ENCODE measurements at regions not wholly inside any gene's neighbourhood (a gene's known extent, or its start where the extent isn't known, plus 50 kb on each side); places are given as distances from the start of the nearest gene placed in this dataset.
A peak's percentile ranks its signal among the peaks of the same experiment; 100 is the strongest.

- Histone ChIP-seq H3K4me1 (ENCODE audit: control insufficient read depth, insufficient read depth, low read depth, low read length) (no peaks in the 10 kb centered on the region), H3K18ac (ENCODE audit: low read depth in 1 of 2, low read length in 2 of 2) (no peak overlapping the region), H3K4ac (ENCODE audit: low read depth in 1 of 2, low read length in 2 of 2) (no peak overlapping the region), H4K91ac (ENCODE audit: low read length) (no peak overlapping the region), H3K79me1 (replicated peaks; ENCODE audit: low read length, poor library complexity, severe bottlenecking) (peaks cover 6% of the 10 kb centered on the region), H3K14ac (ENCODE audit: low read length in 2 of 2) (no peak overlapping the region), H3K36me3 (ENCODE audit: control insufficient read depth in 1 of 2, insufficient read depth in 2 of 2, low read depth in 1 of 2, low read length in 2 of 2) (no peaks in the 10 kb centered on the region), H3K9ac (ENCODE audit: low read length) (no peak overlapping the region), H2BK120ac (ENCODE audit: low read depth, low read length) (no peak overlapping the region), H3K9me3 (ENCODE audit: control insufficient read depth, low read length) (no peaks in the 10 kb centered on the region), H2BK15ac (ENCODE audit: low read depth, poor library complexity, severe bottlenecking) (no peak overlapping the region), H2AFZ (ENCODE audit: low read depth, low read length) (no peak overlapping the region), H2AK5ac (ENCODE audit: low read length, severe bottlenecking) (no peak overlapping the region), H4K8ac (ENCODE audit: low read length) (no peak overlapping the region), H3K23ac (ENCODE audit: low read length in 2 of 2) (no peak overlapping the region), H3K27ac (ENCODE audit: low read length, poor library complexity, severe bottlenecking) (no peak overlapping the region), H3K4me2 (ENCODE audit: low read length, poor library complexity, severe bottlenecking) (no peak overlapping the region), H3K27me3 (ENCODE audit: control insufficient read depth in 1 of 2, insufficient read depth in 1 of 2, low read length in 2 of 2) (no peaks in the 10 kb centered on the region), H2BK5ac (ENCODE audit: low read depth, low read length, poor library complexity, severe bottlenecking) (no peak overlapping the region), H2BK12ac (ENCODE audit: low read length in 2 of 2) (no peak overlapping the region), H3K4me3 (ENCODE audit: insufficient read depth in 1 of 2, low read depth in 1 of 2, low read length in 2 of 2) (no peak overlapping the region)
- no peak for DNase-seq
Measured at GRCh38 chr2:145044491-145044890, 524.6 kb upstream of the ZEB2 start.

- Histone ChIP-seq H3K4me3 (ENCODE audit: insufficient read depth in 1 of 2, low read depth in 1 of 2, low read length in 2 of 2) (no peak overlapping the region), H2BK5ac (ENCODE audit: low read depth, low read length, poor library complexity, severe bottlenecking) (no peak overlapping the region), H2AK5ac (ENCODE audit: low read length, severe bottlenecking) (no peak overlapping the region)
Measured at GRCh38 chr2:145043399-145043834, 523.5 kb upstream of the ZEB2 start.

GRCh38 chr2:145041706-145042105, 521.8 kb upstream of the ZEB2 start:
- Histone ChIP-seq H3K4me2 (ENCODE audit: low read length, poor library complexity, severe bottlenecking) (no peak overlapping the region), H3K4me1 (ENCODE audit: control insufficient read depth, insufficient read depth, low read depth, low read length) (peaks cover 6% of the 10 kb centered on the region), H3K27me3 (ENCODE audit: control insufficient read depth in 1 of 2, insufficient read depth in 1 of 2, low read length in 2 of 2) (no peaks in the 10 kb centered on the region), H3K9ac (ENCODE audit: low read length) (no peak overlapping the region), H4K91ac (ENCODE audit: low read length) (no peak overlapping the region), H2AK5ac (ENCODE audit: low read length, severe bottlenecking) (no peak overlapping the region), H3K4me3 (ENCODE audit: insufficient read depth in 1 of 2, low read depth in 1 of 2, low read length in 2 of 2) (no peak overlapping the region), H2BK5ac (ENCODE audit: low read depth, low read length, poor library complexity, severe bottlenecking) (no peak overlapping the region), H2BK15ac (ENCODE audit: low read depth, poor library complexity, severe bottlenecking) (no peak overlapping the region), H3K27ac (ENCODE audit: low read length, poor library complexity, severe bottlenecking) (no peak overlapping the region), H3K79me1 (replicated peaks; ENCODE audit: low read length, poor library complexity, severe bottlenecking) (peaks cover 6% of the 10 kb centered on the region), H3K14ac (ENCODE audit: low read length in 2 of 2) (no peak overlapping the region), H3K23ac (ENCODE audit: low read length in 2 of 2) (no peak overlapping the region), H3K9me3 (ENCODE audit: control insufficient read depth, low read length) (no peaks in the 10 kb centered on the region), H4K8ac (ENCODE audit: low read length) (no peak overlapping the region), H3K18ac (ENCODE audit: low read depth in 1 of 2, low read length in 2 of 2) (no peak overlapping the region), H3K36me3 (ENCODE audit: control insufficient read depth in 1 of 2, insufficient read depth in 2 of 2, low read depth in 1 of 2, low read length in 2 of 2) (no peaks in the 10 kb centered on the region), H3K4ac (ENCODE audit: low read depth in 1 of 2, low read length in 2 of 2) (no peak overlapping the region), H2BK120ac (ENCODE audit: low read depth, low read length) (no peak overlapping the region), H2BK12ac (ENCODE audit: low read length in 2 of 2) (no peak overlapping the region), H2AFZ (ENCODE audit: low read depth, low read length) (no peak overlapping the region)
- DNase-seq = no peak

More at GRCh38 chr2:145043399-145043834, 523.5 kb upstream of the ZEB2 start:
- H2BK15ac ChIP-seq (ENCODE audit: low read depth, poor library complexity, severe bottlenecking) = no peak overlapping the region
- peak overlapping the region in 1 of 2 experiments; percentile 85 for H3K18ac ChIP-seq (ENCODE audit: low read depth in 1 of 2, low read length in 2 of 2)
- no peak overlapping the region for H3K23ac ChIP-seq (ENCODE audit: low read length in 2 of 2)
- DNase-seq = no peak
- H3K9me3 ChIP-seq (ENCODE audit: control insufficient read depth, low read length) = no peaks in the 10 kb centered on the region
- H2AFZ ChIP-seq (ENCODE audit: low read depth, low read length) = no peak overlapping the region
- 91% methylated on average over 6 of the region's 6 CpGs for WGBS
- no peak overlapping the region for H3K14ac ChIP-seq (ENCODE audit: low read length in 2 of 2)
- H2BK120ac ChIP-seq (ENCODE audit: low read depth, low read length) = no peak overlapping the region
- H3K9ac ChIP-seq (ENCODE audit: low read length) = no peak overlapping the region
- no peak overlapping the region for H2BK12ac ChIP-seq (ENCODE audit: low read length in 2 of 2)
- peaks cover 6% of the 10 kb centered on the region for H3K79me1 ChIP-seq (replicated peaks; ENCODE audit: low read length, poor library complexity, severe bottlenecking)
- H4K8ac ChIP-seq (ENCODE audit: low read length) = no peak overlapping the region
- no peaks in the 10 kb centered on the region for H3K36me3 ChIP-seq (ENCODE audit: control insufficient read depth in 1 of 2, insufficient read depth in 2 of 2, low read depth in 1 of 2, low read length in 2 of 2)
- H3K27me3 ChIP-seq (ENCODE audit: control insufficient read depth in 1 of 2, insufficient read depth in 1 of 2, low read length in 2 of 2) = no peaks in the 10 kb centered on the region
- no peaks in the 10 kb centered on the region for H3K4me1 ChIP-seq (ENCODE audit: control insufficient read depth, insufficient read depth, low read depth, low read length)
- H3K27ac ChIP-seq (ENCODE audit: low read length, poor library complexity, severe bottlenecking) = no peak overlapping the region
- peak overlapping the region in 1 of 2 experiments; percentile 58 for H3K4ac ChIP-seq (ENCODE audit: low read depth in 1 of 2, low read length in 2 of 2)
- H4K91ac ChIP-seq (ENCODE audit: low read length) = no peak overlapping the region
- H3K4me2 ChIP-seq (ENCODE audit: low read length, poor library complexity, severe bottlenecking) = no peak overlapping the region

- H3K4ac ChIP-seq (ENCODE audit: low read depth in 1 of 2, low read length in 2 of 2) = no peak overlapping the region
- DNase-seq = peak; percentile 33
- no peak overlapping the region for H2BK15ac ChIP-seq (ENCODE audit: low read depth, poor library complexity, severe bottlenecking)
- H3K9me3 ChIP-seq (ENCODE audit: control insufficient read depth, low read length) = no peaks in the 10 kb centered on the region
- no peak overlapping the region for H2AFZ ChIP-seq (ENCODE audit: low read depth, low read length)
- no peak overlapping the region for H2BK120ac ChIP-seq (ENCODE audit: low read depth, low read length)
- H4K91ac ChIP-seq (ENCODE audit: low read length) = no peak overlapping the region
- H3K27me3 ChIP-seq (ENCODE audit: control insufficient read depth in 1 of 2, insufficient read depth in 1 of 2, low read length in 2 of 2) = no peaks in the 10 kb centered on the region
- H3K14ac ChIP-seq (ENCODE audit: low read length in 2 of 2) = no peak overlapping the region
- no peak overlapping the region for H3K4me2 ChIP-seq (ENCODE audit: low read length, poor library complexity, severe bottlenecking)
- H2AK5ac ChIP-seq (ENCODE audit: low read length, severe bottlenecking) = no peak overlapping the region
- no peak overlapping the region for H4K8ac ChIP-seq (ENCODE audit: low read length)
- H3K36me3 ChIP-seq (ENCODE audit: control insufficient read depth in 1 of 2, insufficient read depth in 2 of 2, low read depth in 1 of 2, low read length in 2 of 2) = no peaks in the 10 kb centered on the region
- H3K27ac ChIP-seq (ENCODE audit: low read length, poor library complexity, severe bottlenecking) = no peak overlapping the region
- H2BK12ac ChIP-seq (ENCODE audit: low read length in 2 of 2) = no peak overlapping the region
- no peak overlapping the region for H3K23ac ChIP-seq (ENCODE audit: low read length in 2 of 2)
- peaks cover 6% of the 10 kb centered on the region for H3K79me1 ChIP-seq (replicated peaks; ENCODE audit: low read length, poor library complexity, severe bottlenecking)
- no peak overlapping the region for H3K9ac ChIP-seq (ENCODE audit: low read length)
- H3K4me3 ChIP-seq (ENCODE audit: insufficient read depth in 1 of 2, low read depth in 1 of 2, low read length in 2 of 2) = no peak overlapping the region
- H3K4me1 ChIP-seq (ENCODE audit: control insufficient read depth, insufficient read depth, low read depth, low read length) = peaks cover 6% of the 10 kb centered on the region
- no peak overlapping the region for H3K18ac ChIP-seq (ENCODE audit: low read depth in 1 of 2, low read length in 2 of 2)
- H2BK5ac ChIP-seq (ENCODE audit: low read depth, low read length, poor library complexity, severe bottlenecking) = no peak overlapping the region
- 83% methylated on average over 1 of the region's 1 CpG for WGBS
Measured at GRCh38 chr2:145040433-145040832, 520.5 kb upstream of the ZEB2 start.
